B cell (primary cell): ENCODE measurements at regions not wholly inside any gene's neighbourhood (a gene's known extent, or its start where the extent isn't known, plus 50 kb on each side); places are given as distances from the start of the nearest gene placed in this dataset.

Experiments used
- CTCF ChIP-seq: fragments of 200-600 bp; IDR thresholded peaks from one replicate; pipeline ENCODE4 v1.8.0; 2022; ENCODE audit warnings: antibody characterized with exemption, mild to moderate bottlenecking
- EZH2 ChIP-seq: IDR thresholded peaks from 2 replicates; pipeline ENCODE4 v1.6.1; 2012; ENCODE audit warnings: borderline replicate concordance, low read depth, mild to moderate bottlenecking, moderate library complexity, low read length; ENCODE audit not compliant: insufficient read depth, poor library complexity, severe bottlenecking

- TF ChIP-seq CTCF = no peak
- TF ChIP-seq EZH2 = no peak
Measured at GRCh38 chr13:40399756-40400155, 266.7 kb downstream of the FOXO1 start.
